ENCODE measurements at regions not wholly inside any gene's neighbourhood (a gene's known extent, or its start where the extent isn't known, plus 50 kb on each side); places are given as distances from the start of the nearest gene placed in this dataset.

DNA sequence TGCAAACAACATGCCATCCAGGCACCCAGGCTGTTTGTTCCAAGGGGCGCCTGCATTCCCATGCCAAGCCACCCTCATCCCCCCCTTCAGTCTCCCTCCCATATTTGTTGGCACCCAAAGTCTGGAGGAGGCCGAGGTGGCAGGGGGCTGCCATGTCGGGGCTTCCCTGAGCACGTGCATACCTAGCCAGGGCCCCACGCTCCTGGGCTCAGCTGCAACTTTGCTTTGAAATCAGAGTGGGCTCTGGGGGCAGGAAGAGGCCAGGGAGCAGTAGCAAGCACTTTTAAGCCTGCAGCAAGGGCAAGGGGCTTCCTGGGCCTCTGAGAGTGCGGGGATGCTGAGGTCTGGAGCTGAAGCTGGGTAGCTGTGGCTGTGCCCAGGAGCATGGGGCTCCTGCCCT, 655.9 kb upstream of the EYS start:
- 74 to 86% (median 78%) methylated on average over 6 of the region's 6 CpGs for WGBS, 3 donors
- DNase-seq (no peak), ATAC-seq (no peak)
- intact Hi-C loops (cut with DNase I): no loop called here
- Histone ChIP-seq H3K27ac (no peak overlapping the region), H3K36me3 (ENCODE audit: insufficient read depth in 1 of 2, low read depth in 1 of 2) (no peaks in the 10 kb centered on the region), H3K4me1 (no peaks in the 10 kb centered on the region), H3K4me3 (no peak overlapping the region), H3K9me3 (no peaks in the 10 kb centered on the region), H3K27me3 (ENCODE audit: insufficient read depth in 3 of 3, low read length in 2 of 3) (no peaks in the 10 kb centered on the region)
- TF ChIP-seq, protein P1, sequence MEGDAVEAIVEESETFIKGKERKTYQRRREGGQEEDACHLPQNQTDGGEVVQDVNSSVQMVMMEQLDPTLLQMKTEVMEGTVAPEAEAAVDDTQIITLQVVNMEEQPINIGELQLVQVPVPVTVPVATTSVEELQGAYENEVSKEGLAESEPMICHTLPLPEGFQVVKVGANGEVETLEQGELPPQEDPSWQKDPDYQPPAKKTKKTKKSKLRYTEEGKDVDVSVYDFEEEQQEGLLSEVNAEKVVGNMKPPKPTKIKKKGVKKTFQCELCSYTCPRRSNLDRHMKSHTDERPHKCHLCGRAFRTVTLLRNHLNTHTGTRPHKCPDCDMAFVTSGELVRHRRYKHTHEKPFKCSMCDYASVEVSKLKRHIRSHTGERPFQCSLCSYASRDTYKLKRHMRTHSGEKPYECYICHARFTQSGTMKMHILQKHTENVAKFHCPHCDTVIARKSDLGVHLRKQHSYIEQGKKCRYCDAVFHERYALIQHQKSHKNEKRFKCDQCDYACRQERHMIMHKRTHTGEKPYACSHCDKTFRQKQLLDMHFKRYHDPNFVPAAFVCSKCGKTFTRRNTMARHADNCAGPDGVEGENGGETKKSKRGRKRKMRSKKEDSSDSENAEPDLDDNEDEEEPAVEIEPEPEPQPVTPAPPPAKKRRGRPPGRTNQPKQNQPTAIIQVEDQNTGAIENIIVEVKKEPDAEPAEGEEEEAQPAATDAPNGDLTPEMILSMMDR (IDR thresholded peaks at IDR 0.05): no peak

GRCh38 chr6:66361886-66362285, 654.9 kb upstream of the EYS start:
- no peak for ATAC-seq
- intact Hi-C loops (cut with DNase I): no loop called here
- DNase-seq: peak in 1 of 2 donors; percentile 42
- Histone ChIP-seq H3K27ac (no peak overlapping the region), H3K4me3 (no peak overlapping the region), H3K36me3 (ENCODE audit: insufficient read depth in 1 of 2, low read depth in 1 of 2) (no peaks in the 10 kb centered on the region), H3K9me3 (no peaks in the 10 kb centered on the region), H3K4me1 (no peaks in the 10 kb centered on the region), H3K27me3 (ENCODE audit: insufficient read depth in 3 of 3, low read length in 2 of 3) (no peaks in the 10 kb centered on the region)
- TF ChIP-seq, protein P1 (IDR thresholded peaks at IDR 0.05): no peak
- WGBS, 3 donors: 89 to 96% (median 92%) methylated on average over 8 of the region's 8 CpGs

DNA sequence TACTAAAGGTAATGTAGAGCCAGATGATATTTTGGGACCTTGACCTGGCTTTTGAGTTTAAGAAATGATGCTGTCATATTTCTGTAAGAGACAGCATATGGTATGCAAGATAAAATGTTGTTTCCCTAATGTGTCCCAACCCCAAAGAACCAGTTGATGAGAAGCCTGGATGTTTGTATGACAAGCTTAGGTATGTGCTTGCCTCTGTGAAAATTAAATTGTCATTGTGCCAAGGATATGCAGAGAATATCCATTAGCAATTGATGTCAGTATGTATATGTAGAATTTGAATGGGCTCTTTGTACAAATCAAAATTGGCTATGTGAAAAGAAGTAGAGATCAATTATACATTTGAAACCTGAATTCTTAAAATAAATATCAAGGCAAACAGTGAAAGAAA, 650.8 kb upstream of the EYS start:
- no peak overlapping the region for H3K27ac ChIP-seq
- TF ChIP-seq, protein P1 (IDR thresholded peaks at IDR 0.05): no peak
- no peak for DNase-seq
- H3K9me3 ChIP-seq: no peaks in the 10 kb centered on the region
- no peaks in the 10 kb centered on the region for H3K36me3 ChIP-seq (ENCODE audit: insufficient read depth in 1 of 2, low read depth in 1 of 2)
- intact Hi-C loops (cut with DNase I): no loop called here
- H3K4me3 ChIP-seq: no peak overlapping the region
- H3K4me1 ChIP-seq: no peaks in the 10 kb centered on the region
- H3K27me3 ChIP-seq (ENCODE audit: insufficient read depth in 3 of 3, low read length in 2 of 3): no peaks in the 10 kb centered on the region
- no peak for ATAC-seq

- Histone ChIP-seq H3K27me3 (ENCODE audit: insufficient read depth in 3 of 3, low read length in 2 of 3) (no peaks in the 10 kb centered on the region), H3K4me1 (no peaks in the 10 kb centered on the region), H3K9me3 (no peaks in the 10 kb centered on the region), H3K4me3 (no peak overlapping the region), H3K27ac (no peak overlapping the region), H3K36me3 (ENCODE audit: insufficient read depth in 1 of 2, low read depth in 1 of 2) (no peaks in the 10 kb centered on the region)
- no peak for ATAC-seq
- 50 to 70% (median 59%) methylated on average over 1 of the region's 1 CpG for WGBS, 3 donors
- no peak for DNase-seq
- TF ChIP-seq, protein P1 (IDR thresholded peaks at IDR 0.05): no peak
- intact Hi-C loops (cut with DNase I): no loop called here
Measured at GRCh38 chr6:66355471-66355870, 648.4 kb upstream of the EYS start.

- Histone ChIP-seq H3K27ac (no peak overlapping the region), H3K36me3 (ENCODE audit: insufficient read depth in 1 of 2, low read depth in 1 of 2) (no peaks in the 10 kb centered on the region), H3K9me3 (no peaks in the 10 kb centered on the region), H3K4me1 (no peaks in the 10 kb centered on the region), H3K4me3 (no peak overlapping the region), H3K27me3 (ENCODE audit: insufficient read depth in 3 of 3, low read length in 2 of 3) (no peaks in the 10 kb centered on the region)
- intact Hi-C loops (cut with DNase I): no loop called here
- TF ChIP-seq, protein P1 (IDR thresholded peaks at IDR 0.05): no peak
- DNase-seq (no peak), ATAC-seq (no peak)
- WGBS, 3 donors: 10 to 42% (median 22%) methylated on average over 2 of the region's 2 CpGs
Measured at GRCh38 chr6:66344796-66345195, 637.8 kb upstream of the EYS start.
